ENCODE measurements at regions not wholly inside any gene's neighbourhood (a gene's known extent, or its start where the extent isn't known, plus 50 kb on each side); places are given as distances from the start of the nearest gene placed in this dataset.
"Not testable (repeated sequence)": the region's sequence is repeated elsewhere in the genome, so short reads cannot be mapped to it uniquely, and the experiment has no call there.

DNA sequence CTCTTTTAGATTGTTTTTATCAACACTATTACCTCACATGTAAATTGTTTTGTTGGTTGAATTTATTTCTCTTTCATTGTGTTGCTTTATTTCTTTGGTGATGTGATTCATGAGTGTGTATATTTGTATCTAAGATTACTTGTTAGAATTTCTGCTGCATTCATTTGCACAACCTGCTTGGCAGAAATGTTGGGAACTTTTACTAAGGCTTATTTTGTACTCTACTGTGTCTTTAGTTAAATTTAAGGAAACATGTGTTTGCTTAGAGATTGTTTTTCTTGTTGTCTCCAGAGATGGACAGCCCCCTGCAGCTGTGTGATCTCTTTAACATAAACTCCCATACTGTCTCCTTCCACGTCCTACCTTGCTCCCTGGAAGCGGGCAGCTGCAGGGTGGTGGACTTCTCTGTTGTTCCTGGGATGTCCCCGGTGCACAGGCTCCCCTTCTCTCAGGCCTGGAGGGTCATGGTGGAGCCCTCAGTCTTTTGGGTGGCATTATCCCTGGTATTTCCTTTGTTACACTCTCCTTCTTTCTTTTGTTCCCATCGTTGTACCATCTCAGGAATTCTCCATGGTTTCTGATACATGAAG, 212.0 kb upstream of the SPRY2 start:
- no peak for DNase-seq

DNA sequence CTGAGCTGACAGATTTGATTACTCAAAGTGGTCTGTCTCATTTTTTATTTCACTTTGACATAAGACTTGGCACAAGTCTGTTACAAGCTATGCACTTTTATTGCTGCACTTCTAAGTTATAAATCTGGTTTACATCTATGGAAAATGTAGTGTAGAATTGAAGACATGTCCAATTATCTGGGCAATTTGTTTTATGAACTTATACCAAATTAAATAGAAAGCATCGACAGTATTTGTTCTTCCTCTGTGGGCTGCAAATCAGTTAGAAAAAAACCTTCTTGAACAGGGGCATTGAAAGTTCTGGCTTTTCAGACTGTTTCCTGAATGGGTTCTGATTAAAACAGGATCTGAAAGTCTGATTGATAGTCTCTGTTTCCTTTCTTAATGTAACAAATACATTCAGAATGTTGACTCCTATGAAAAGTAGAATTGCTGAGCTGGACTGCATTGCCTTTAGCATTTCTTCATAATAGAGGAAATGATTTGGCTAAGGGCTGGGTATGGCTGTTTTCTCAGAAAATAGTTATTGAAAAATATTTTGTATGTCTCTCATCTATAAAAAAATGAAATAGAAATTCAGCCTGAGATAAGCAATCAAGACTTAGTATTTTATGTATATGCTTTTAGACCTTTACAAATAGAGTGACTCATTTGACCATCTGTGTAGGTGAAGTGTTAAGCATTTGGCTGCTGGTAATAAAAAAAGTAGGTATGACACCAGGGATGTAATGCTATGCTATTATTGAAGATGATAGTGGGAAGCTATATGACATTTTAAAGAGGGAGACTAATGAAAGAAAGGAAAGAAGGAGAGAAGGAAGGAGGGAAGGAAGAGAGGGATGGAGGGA, 210.9 kb upstream of the SPRY2 start:
- DNase-seq = no peak

DNA sequence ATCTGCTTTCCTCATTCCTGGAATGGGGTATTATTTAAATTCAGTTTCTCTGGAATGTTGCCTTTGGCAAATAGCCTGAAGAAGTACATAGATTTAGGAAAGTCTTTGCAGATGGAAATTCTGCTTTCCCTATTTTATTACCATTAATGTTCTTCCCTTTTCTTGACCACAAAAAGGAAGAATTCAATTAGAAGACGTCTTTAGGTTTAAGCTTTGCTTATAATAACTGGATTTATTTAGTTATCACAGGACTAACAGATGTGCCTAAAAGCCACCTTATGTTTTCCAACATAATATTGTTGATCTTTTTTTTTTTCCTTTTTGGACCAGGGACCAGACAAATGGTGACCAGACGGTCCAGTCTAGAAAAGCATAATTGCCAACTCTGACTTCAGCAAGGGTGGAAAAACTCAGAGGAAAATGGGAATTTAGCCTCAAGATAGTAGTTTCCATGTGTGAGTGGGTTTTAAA, 210.1 kb upstream of the SPRY2 start:
- no peak for DNase-seq

DNA sequence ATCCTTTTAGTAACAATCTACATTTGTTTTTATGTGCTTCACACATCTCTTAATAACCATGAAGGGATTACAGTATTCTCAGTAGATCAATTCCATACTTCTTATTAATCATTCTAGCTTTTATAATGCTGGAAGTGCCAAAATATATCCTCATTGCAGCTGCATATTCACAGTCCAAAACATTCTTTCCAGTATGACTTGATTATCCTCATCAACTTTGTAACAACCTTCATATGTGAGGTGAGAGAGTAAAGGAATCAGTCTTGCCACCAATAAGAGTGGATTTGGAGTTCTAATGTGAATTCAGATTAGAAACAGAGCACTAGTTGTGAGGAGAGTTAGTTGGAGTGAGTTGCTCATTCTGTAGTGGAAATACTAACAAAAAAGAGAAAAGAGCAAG, 208.0 kb upstream of the SPRY2 start:
- DNase-seq = no peak

DNA sequence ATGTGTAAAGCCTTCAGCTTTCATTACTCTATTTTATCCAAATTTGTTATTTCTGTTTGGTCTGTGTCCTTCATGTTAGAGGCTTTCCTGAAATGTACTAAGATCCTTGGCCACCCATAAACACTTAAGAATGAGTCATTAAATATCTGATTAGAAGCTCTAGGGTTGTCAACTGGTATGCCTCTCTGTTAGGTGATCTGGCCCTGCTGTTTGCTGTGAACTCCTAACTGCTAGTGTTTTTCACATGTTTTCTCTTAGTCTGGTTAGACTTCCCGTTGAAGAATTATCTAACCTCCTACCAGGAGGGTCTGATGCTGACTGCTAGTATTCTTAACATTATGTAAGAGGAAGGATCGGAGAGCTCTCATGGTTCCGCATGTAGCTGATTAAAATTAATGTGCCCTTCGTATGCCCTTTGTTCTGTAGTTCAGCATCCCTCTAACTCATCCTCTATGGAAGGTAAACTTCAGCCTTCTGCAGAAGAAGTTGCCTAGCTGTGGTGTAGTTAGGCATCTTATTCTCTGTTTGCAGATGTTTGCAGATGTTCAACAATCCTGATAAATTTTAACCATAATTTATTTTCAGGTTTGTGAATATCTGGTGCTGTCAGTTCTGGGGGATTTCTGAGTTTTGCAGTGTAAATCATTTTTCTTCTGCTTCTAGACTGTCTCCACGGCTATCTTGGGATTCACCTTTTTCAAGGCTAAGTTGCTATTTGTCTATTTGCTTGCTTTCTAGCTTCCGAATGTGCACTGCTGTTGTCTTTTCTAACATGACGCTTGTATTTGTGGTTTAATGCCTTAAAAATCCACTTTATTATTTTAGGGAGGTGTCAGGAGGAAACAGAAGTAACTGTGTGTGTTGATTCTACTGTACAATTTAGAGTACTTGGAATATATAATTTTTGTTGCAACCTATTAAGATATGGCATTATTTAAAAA, 207.2 kb upstream of the SPRY2 start:
- DNase-seq = no peak

DNA sequence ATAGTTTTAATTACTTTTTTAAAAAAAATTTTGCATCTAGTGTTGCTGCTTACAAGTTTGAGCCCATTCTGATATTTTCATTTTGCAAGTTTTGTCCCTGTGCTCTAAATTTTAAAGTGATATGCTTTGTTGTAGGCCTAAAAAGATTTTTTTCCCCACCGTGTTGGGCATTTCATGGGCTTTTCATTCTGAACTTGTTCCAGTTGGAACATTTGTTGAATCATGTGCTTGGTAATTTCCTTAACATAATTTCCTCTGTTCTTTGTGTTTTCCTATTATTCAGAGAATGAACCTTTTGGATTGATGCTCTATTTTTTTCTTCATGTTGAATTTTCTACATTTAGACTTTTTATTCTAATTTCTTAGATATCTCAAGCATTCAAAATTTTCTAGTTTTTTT, 206.4 kb upstream of the SPRY2 start:
- DNase-seq = no peak

DNA sequence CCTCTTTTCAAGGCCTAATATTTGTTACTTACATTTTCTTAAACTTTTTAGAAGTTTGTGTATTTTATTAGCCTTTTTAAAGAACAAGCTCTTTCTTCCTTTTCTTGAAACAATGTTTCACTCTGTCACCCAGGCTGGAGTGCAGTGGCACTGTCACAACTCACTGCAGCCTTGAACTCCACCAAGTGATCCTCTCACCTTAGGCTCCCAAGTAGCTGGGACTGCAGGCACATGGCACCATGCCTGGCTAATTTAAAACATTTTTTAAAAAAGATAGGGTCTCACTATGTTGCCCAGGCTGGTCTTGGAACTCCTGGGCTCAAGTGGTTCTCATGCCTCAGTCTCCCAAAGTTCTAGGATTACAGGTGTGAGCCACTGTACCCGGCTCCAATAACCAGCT, 192.2 kb upstream of the SPRY2 start:
- DNase-seq = no peak

DNA sequence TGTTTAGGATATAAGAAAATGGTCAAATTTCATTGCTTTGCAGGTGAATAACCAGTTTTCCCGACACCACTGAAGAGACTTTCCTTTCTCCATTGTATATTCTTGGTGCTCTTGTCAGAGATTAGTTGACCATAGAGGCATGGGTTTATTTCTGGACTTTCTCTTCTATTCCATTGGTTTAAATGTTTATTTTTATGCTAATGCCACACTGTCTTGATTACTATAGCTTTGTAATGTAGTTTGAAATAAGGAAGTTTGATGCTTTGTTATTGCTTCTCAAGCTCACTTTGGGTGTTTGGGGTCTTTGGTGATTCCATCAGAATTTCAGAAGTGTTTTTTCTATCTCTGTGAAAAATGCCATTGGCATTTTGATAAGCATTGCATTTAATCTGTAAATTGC, 190.0 kb upstream of the SPRY2 start:
- no peak for DNase-seq

DNA sequence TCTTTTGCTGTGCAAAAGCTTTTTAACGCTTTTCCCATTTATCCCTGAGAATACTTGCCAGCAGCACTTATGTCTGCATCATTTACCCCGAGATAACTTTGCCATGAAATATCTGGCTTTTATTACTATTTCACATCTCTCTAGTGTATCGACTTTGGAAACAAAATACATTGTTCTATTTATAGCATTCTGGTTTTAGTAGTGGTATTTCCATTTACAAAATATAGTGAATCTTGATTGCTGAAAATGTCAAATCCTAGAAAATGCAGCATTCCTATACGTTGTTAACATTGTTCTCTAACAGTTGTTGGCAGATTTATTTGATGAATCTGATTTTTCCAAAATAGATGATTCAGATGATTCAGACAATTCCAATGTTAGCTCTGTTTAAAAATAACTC, 189.3 kb upstream of the SPRY2 start:
- DNase-seq = no peak

DNA sequence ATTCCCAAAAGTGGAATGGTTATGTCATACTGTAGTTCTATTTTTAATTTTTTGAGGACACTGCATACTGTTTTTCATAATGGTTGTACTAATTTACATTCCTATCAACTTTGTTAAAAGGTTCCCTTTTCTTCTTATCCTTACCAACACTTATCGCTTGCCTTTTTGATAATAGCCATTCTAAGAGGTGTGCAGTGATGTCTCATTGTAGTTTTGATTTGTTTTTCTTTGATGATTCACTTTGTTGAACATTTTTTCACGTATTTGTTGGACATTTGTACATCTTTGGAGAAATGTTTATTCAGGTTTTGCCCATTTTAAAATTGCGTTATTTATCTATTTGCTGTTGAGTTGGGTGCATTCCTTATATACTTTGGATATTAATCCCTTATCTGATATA, 188.8 kb upstream of the SPRY2 start:
- no peak for DNase-seq

DNA sequence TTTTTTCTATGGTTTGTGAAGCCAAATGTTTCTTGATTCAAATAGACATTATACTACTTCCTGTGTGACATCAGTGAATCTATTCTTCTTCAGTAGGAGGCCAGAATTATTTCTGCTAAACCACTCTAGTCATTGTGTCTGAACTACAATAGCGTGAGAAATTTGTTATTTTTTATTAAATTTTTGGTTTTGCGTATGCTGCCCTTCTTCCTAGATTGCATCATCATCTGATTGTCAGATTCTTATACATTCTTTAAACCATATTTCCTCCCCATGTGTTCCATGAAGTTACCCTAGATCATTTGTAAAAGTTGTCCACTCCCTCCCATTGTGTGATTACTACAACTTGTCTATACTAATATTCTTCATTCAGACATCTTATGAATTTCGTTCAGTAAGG, 187.8 kb upstream of the SPRY2 start:
- DNase-seq = no peak

DNA sequence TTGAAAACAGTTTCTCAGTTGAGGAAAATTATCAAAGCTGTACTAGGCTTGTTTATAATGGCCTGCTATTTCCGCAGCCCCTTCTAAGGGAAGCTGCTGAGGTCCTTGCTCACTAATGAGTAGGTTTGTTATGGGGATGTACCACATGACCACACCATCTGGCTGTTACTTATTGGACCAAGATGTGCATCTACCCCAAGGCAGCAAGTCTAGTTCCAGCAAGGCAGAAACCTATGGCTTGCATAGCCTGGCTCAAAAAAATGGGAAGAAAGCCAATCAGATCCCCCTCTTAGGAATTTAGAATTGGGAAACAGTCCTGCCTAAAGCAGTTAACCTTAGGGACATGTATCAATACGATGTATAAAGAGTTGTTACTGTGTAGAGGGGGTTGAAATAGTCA, 186.5 kb upstream of the SPRY2 start:
- DNase-seq = no peak

DNA sequence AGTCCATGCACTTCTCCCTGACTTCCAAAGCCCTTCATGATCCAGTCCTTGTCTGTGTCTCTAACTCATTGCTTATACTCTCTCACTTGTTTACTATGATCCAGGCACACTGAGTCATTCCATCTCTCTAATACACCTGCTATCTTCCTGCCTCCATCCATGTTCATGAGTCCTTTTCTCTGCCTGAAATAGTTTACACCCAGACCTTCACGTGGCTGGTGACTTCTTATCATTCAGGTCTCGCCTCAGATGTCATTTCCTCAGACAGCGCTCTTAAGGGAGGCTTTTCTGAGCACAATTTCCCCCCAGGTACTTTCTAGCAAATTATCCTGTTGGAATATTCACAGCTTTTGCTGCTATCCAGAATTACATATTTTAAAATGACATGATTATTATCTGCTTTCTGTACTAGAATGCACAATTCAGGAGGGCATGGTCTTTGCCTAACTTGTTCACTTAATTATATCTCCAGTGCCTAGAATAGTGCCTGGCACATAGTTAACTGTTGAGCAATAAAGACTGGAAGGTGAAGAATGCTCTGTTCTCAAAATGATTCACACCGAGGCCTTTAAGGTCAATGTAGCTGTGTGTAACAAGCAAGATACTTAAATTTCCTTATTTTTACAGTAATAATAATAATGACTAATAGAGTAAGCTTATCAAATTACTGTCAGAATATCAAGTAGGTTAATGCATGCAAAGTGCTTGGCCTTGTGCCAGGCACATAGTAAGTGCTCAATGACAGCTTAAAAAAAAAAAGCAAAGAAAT, 183.7 kb upstream of the SPRY2 start:
- DNase-seq = no peak

DNA sequence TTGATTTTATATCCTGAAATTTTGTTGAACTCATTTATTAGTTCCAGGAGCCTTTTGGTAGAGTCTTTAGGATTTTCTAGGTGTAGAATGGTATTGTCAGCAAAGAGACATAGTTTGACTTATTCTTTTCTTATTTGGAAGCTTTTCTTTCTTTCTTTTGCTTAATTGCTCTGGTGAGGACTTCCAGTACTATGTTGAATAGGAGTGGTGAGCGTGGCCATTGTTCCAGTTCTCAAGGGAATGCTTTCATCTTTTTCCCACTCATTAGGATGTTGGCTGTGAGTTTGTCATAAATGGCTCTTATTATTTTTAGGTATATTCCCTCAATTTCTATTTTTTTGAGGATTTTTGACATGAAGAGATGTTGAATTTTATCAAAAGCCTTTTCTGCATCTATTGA, 182.2 kb upstream of the SPRY2 start:
- DNase-seq = no peak

DNA sequence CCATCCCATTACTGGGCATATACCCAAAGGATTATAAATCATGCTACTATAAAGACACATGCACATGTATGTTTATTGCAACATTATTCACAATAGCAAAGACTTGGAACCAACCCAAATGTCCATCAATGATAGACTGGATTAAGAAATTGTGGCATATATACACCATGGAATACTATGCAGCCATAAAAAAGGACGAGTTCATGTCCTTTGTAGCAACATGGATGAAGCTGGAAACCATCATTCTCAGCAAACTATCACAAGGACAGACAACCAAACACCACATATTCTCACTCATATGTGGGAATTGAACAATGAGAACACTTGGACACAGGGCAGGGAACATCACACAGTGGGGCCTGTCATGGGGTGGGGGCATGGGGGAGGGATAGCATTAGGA, 181.5 kb upstream of the SPRY2 start:
- not testable (repeated sequence) for DNase-seq

DNA sequence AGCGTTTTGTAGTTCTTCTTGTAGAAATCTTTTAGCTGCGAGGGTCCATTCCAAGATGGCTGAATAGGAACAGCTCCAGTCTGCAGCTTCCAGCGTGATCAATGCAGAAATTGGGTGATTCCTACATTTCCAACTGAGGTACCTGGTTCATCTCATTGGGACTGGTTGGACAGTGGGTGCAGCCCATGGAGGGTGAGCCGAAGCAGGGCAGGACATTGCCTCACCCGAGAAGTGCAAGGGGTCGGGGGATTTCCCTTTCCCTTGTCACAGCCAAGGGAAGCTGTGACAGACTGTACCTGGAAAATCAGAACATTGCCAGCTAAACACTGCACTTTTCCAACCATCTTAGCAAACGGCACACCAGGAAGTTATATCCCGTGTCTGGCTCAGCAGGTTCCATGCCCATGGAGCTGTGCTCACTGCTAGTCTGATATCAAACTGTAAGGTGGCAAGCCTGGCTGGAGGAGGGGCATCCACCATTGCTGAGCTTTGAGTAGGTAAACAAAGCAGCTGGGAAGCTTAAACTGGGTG, 176.0 kb upstream of the SPRY2 start:
- DNase-seq = no peak

DNA sequence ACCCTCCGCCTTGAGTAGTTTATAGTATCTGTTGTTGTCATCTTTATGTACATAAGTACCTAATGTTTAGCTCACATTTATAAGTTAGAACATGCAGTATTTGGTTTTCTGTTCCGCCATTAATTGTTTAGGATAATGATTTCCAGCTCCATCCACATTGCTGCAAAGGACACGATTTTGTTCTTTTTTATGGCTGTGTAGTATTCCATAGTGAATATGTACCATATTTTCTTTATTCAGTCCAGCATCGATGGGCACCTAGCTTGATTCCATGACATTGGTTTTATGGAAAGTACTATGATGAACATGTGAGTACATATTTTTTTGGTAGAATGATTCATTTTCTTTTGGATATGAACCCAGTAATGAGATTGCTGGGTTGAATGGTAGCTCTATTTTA, 174.4 kb upstream of the SPRY2 start:
- DNase-seq = no peak

DNA sequence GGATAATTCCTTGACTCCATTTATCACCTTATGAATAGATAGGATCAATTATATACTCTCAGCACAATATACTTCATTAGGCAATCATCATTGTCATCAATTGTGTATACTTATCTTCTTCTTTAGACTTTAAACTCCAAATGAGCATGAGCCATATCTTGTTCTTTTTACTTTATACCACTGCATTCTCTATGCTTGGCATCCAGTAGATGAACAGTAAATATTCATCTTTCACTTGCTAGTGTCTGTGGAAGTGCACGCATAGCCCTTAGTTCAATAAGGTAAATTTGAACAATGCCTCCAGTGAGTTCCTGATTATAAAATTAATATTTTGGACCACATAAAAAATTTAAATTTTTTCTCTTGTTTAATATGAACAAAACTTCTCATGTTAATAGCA, 172.3 kb upstream of the SPRY2 start:
- DNase-seq = no peak

DNA sequence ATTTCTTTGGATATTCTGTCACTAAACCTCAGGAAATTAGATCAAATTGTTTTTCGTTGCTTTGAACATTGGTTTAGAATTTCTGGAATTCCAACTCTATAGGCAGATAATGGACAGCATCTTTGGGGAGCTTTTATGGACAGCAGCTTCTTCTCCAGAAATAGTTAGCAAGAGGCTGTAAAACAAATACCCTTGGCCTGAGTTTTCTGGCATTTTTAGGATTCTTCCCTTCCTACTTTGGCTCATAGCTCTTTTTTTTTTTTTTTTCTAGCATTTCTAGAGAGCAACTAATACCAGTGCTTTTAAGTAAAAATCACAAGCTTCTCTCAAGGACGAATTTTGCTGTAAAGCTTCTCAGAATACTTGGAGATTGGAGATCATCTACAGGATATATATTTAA, 169.8 kb upstream of the SPRY2 start:
- DNase-seq = no peak

DNA sequence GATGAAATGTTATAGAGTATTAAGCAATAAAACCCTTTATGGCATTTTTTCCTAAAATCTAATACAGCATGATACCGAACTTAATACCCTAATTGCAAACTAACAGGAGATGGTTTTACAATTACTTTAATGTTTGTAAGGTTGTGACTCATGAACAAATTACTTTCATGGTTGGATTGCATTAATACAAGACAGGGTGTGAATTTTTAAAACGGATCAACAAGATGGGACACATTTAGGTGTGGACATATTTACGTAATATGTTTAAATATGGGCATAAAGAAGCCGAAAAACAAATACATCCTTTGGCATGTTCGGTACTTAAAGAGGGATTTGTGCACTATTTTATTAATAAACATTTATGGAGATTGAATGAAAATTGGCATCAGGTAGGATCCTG, 168.3 kb upstream of the SPRY2 start:
- no peak for DNase-seq

DNA sequence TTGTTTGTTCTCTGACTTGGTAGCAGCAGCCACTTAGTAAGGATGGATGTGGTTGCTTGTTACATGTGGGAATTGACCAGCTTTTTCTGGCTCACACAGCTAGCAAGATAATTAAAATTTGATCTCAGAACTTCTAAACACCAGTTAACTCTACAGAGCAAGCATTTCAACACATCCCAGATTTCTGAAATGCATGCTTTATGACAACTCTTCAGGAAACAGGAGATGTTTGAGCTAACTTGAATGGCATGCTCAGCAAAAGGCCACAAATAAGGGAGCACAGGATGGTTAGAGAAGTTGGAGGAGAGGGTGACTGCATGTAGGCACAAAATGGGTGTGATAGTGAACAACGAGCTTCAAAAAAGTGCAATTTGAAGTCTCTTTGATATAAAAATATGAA, 167.1 kb upstream of the SPRY2 start:
- no peak for DNase-seq

DNA sequence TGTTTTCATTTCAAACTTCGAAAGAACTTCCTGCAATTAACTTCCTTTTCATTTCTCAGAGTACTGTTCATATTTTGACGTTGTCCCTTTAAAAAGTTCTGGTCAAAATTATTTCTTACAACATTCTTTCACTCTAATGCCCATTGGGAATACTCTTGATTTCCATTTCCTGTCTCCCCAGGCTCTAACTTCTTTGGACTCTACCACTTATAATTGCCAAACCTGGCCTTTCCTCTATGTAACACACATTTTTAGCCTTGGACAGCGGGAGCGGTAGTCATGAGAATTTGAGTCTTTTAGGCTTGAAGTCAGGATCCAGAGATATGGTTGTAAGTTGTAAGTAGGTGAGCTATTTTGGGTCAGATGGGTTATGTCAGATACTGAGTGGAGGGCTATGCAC, 163.5 kb upstream of the SPRY2 start:
- DNase-seq = no peak

DNA sequence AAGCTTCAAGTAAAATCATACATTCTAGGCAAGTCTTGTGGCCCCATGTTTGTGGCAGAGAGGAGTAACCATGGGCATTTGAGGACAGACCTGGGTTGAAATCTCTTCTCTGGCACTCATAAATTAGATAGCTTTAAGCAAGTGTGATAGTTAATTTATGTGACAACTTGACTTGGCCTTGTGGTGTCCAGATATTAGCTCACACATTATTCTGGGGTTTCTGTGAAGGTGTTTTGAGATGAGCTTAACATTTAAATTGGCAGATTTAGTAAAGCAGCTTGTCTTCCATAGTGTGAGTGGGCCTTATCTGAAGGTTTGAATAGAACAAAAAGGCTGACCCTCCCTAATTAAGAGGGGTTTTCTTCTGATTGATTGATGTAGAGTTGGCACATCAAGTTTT, 161.4 kb upstream of the SPRY2 start:
- DNase-seq = no peak
